GM18511 (cell line): ENCODE measurements at regions not wholly inside any gene's neighbourhood (a gene's known extent, or its start where the extent isn't known, plus 50 kb on each side); places are given as distances from the start of the nearest gene placed in this dataset.
"Not testable (repeated sequence)": the region's sequence is repeated elsewhere in the genome, so short reads cannot be mapped to it uniquely, and the experiment has no call there.

Source experiments
- ATAC-seq: cut with Tn5 transposase; IDR thresholded peaks from one replicate; pipeline ENCODE4 v1.9.1; 2021; ENCODE audit warnings: mild to moderate bottlenecking, moderate library complexity; ENCODE audit not compliant: unreplicated experiment

GRCh38 chrX:40380655-40381488 lies 199.9 kb upstream of the ATP6AP2 start:
- no peak for ATAC-seq

GRCh38 chrX:40377684-40378083 lies 203.1 kb upstream of the ATP6AP2 start:
- no peak for ATAC-seq

GRCh38 chrX:40374486-40374885 lies 206.3 kb upstream of the ATP6AP2 start:
- ATAC-seq, result no peak

- ATAC-seq, result no peak
Measured at GRCh38 chrX:40373641-40374040, 207.1 kb upstream of the ATP6AP2 start.

- no peak for ATAC-seq
Measured at GRCh38 chrX:40373025-40373424, 207.7 kb upstream of the ATP6AP2 start.

GRCh38 chrX:40371376-40371775 lies 209.4 kb upstream of the ATP6AP2 start:
- no peak for ATAC-seq

GRCh38 chrX:40368611-40369061 lies 212.1 kb upstream of the ATP6AP2 start:
- no peak for ATAC-seq

- no peak for ATAC-seq
Measured at GRCh38 chrX:40366661-40367060, 214.1 kb upstream of the ATP6AP2 start.

GRCh38 chrX:40362291-40362690 lies 218.5 kb upstream of the ATP6AP2 start:
- ATAC-seq, result not testable (repeated sequence)

GRCh38 chrX:40360557-40360956 lies 220.2 kb upstream of the ATP6AP2 start:
- no peak for ATAC-seq

GRCh38 chrX:40359593-40359992 lies 221.2 kb upstream of the ATP6AP2 start:
- no peak for ATAC-seq

- no peak for ATAC-seq
Measured at GRCh38 chrX:40358994-40359393, 221.8 kb upstream of the ATP6AP2 start.

GRCh38 chrX:40349251-40349650 lies 231.5 kb upstream of the ATP6AP2 start:
- no peak for ATAC-seq

GRCh38 chrX:40346379-40346778 lies 234.4 kb upstream of the ATP6AP2 start:
- no peak for ATAC-seq

GRCh38 chrX:40343319-40343718 lies 237.5 kb upstream of the ATP6AP2 start:
- ATAC-seq, result no peak

- ATAC-seq, result no peak
Measured at GRCh38 chrX:40340116-40340515, 240.7 kb upstream of the ATP6AP2 start.

- ATAC-seq, result no peak
Measured at GRCh38 chrX:40333344-40333743, 235.6 kb upstream of the BCOR start.

- ATAC-seq, result no peak
Measured at GRCh38 chrX:40331762-40332161, 234.0 kb upstream of the BCOR start.

GRCh38 chrX:40331353-40331752 lies 233.6 kb upstream of the BCOR start:
- no peak for ATAC-seq

GRCh38 chrX:40329616-40330015 lies 231.9 kb upstream of the BCOR start:
- ATAC-seq, result no peak

GRCh38 chrX:40327085-40327484 lies 229.3 kb upstream of the BCOR start:
- no peak for ATAC-seq

GRCh38 chrX:40326186-40326965 lies 228.6 kb upstream of the BCOR start:
- no peak for ATAC-seq
